LNCaP clone FGC (cell line): ENCODE measurements at regions not wholly inside any gene's neighbourhood (a gene's known extent, or its start where the extent isn't known, plus 50 kb on each side); places are given as distances from the start of the nearest gene placed in this dataset.
A peak's percentile ranks its signal among the peaks of the same experiment; 100 is the strongest.

Experiments used
- DNase-seq: peaks from one replicate; pipeline ENCODE4 v3.0.0-alpha.2; 2011; ENCODE audit warnings: low read depth
- H3K4me3 ChIP-seq: 2 replicates; pipeline ENCODE4 v1.5.1; 2011; ENCODE audit warnings: mild to moderate bottlenecking, low read depth, low read length, control low read depth
- TF ChIP-seq, protein P1 (sequence below): IDR thresholded peaks from 2 replicates; pipeline ENCODE4 v1.5.1; 2012; ENCODE audit warnings: mild to moderate bottlenecking; ENCODE audit not compliant: control insufficient read depth, insufficient read depth; ENCODE audit errors: extremely low read depth

DNA sequence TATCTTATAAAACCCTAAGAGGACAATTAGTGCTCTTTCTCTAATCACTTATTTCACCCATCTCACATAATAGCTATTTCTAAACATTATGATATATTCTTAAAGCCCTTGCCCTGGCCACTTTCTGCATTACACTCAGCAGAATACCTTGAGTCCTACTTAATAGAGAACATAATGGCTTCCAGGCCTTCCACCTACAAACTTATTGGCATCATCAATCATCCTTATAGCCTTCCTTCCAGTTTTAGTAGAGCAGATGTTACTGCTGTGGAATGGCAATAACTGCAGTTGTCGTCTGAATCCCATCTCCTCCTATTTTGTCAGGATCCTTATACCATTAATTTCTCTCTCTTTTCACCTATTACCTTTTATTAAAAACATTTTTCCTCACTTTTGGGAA lies 1127.4 kb downstream of the LRFN5 start:
- TF ChIP-seq, protein P1, sequence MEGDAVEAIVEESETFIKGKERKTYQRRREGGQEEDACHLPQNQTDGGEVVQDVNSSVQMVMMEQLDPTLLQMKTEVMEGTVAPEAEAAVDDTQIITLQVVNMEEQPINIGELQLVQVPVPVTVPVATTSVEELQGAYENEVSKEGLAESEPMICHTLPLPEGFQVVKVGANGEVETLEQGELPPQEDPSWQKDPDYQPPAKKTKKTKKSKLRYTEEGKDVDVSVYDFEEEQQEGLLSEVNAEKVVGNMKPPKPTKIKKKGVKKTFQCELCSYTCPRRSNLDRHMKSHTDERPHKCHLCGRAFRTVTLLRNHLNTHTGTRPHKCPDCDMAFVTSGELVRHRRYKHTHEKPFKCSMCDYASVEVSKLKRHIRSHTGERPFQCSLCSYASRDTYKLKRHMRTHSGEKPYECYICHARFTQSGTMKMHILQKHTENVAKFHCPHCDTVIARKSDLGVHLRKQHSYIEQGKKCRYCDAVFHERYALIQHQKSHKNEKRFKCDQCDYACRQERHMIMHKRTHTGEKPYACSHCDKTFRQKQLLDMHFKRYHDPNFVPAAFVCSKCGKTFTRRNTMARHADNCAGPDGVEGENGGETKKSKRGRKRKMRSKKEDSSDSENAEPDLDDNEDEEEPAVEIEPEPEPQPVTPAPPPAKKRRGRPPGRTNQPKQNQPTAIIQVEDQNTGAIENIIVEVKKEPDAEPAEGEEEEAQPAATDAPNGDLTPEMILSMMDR, result no peak
- no peak overlapping the region for H3K4me3 ChIP-seq
- no peak for DNase-seq

DNA sequence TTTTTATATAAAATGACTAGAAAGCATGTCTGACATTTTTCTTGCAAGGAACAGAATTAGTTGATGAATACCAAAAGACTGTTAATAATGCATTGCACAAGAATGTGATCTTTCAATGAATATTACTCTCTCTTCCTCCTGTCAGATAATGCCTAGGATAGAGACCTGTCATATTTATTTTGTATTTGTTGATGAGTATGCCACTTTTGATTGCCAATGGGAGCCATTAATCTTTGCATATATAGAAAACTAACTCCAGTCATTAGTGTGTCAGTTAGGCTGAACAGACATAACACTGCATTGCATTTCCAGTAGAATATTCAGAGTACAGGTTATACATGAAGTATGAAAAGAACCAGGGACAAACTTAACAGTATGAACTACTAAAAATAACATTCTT lies 1125.3 kb downstream of the LRFN5 start:
- no peak overlapping the region for H3K4me3 ChIP-seq
- DNase-seq, result no peak
- TF ChIP-seq, protein P1, result no peak

DNA sequence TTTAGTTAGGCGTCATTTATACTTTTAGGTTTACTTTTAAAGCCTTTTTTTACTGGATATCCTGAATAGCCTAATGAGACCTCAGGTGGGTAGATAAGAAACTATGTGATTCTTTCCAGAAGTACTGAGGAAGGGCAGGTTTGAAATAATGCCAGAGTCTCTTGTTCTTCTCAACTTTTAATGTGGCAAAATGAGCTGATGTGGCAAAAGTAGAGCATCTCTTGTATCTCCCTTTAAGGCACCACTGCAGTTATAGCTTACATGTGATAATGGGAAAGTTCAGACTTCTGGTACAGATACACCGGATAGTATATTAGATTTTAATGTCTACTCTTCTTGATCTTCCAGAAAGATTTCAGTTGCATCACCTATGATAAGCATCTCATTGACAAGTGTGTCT lies 1124.8 kb downstream of the LRFN5 start:
- DNase-seq, result no peak
- TF ChIP-seq, protein P1, result no peak
- H3K4me3 ChIP-seq, result no peak overlapping the region

DNA sequence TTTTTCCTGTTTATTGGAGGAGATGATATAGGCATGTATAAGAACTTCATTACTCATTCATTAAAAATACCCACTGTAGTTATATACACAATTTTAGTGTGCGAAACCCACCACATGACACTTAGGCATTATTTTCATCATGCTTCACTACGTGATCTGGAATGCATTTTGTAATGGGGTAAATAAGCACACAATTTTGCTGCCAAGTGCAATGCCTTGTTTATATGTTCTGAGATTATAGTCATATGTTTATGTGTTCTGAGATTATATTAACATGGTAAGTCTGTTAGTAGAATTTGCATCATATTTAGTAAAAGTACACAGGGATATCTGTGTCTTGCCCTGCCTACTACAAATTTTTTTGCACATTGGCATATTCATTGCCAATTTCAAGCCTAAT lies 1123.0 kb downstream of the LRFN5 start:
- H3K4me3 ChIP-seq, result no peak overlapping the region
- TF ChIP-seq, protein P1, result no peak
- DNase-seq, result no peak

DNA sequence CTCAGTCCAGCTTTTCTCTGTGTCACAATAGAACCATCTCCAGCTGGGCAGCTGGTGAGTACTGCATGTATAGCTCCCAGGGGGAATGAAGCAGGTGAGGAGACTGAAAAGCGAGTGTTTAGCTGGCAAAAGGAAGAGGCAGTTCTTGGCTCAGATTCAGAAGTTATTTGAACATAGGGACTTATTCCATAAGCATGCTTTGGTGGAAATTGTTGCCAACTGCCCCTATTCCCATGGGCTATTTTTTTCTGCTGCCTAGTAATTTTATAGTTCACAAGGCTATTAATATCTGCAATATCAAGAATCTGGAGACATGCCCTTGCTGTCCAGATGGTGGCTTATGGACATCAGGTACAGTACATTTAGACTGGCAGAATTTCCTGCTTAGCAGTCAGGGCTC lies 1112.7 kb downstream of the LRFN5 start:
- TF ChIP-seq, protein P1, result peak; percentile 22
- no peak for DNase-seq
- no peak overlapping the region for H3K4me3 ChIP-seq

DNA sequence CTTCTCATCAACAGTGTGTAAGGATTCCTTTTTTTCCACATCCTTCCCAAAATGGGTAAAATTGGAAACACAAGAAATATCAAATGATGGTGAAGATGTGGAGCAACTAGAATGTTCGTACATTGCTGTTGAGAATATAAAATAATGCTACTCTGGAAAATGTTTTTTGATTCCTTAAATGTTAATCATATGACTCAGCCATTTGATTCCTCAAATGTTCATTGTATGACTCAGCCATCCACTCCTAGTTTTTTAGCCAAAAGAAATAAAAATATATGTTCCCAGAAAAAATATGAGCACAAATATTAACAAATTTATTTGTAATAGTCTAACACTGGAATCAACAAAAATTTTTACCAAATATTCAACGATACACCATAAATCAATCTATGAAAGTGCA lies 1108.6 kb downstream of the LRFN5 start:
- TF ChIP-seq, protein P1, result no peak
- no peak for DNase-seq
- H3K4me3 ChIP-seq, result no peak overlapping the region

DNA sequence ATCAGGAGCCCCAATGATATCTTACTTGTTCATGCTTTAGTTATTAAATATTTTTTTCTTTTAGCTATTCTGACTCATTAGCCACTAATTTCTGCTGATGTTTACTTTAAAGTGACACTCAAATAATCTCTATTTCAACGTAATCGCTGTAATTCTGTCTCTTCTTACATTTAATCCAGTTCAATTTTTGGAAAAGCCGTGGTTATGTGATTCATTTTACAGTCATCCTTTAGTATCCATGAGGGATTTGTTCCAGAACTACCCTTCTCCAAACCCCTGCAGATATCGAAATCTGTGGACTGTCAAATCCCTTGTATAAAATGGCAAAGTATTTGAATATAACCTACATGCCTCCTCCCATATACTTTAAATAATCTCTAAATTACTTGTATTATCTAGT lies 1103.4 kb downstream of the LRFN5 start:
- no peak for DNase-seq
- no peak overlapping the region for H3K4me3 ChIP-seq
- TF ChIP-seq, protein P1, result no peak
